A549 (cell line): ENCODE measurements at regions not wholly inside any gene's neighbourhood (a gene's known extent, or its start where the extent isn't known, plus 50 kb on each side); places are given as distances from the start of the nearest gene placed in this dataset.

Source experiments
- ATAC-seq, 2 experiments: fragments of 200-7000 bp in 1 of 2; fragments of >200 bp in 1 of 2; cut with Nextera tagmentation in 1 of 2; cut with Tn5 transposase in 1 of 2; 3 replicates each; pipeline versions ENCODE4 v1.8.0 to v1.9.1; 2018 to 2020; ENCODE audit warnings: mild to moderate bottlenecking in 1 of 2, moderate library complexity in 1 of 2
- CTCF ChIA-PET: fragments of 300-600 bp; sonication (Branson Sonifier 250); formaldehyde crosslinking; extraction: SDS; loops from one replicate; lab custom pipeline; 2021; ENCODE audit warnings: antibody characterized with exemption, inconsistent platforms; lab: Yijun Ruan, JAX
- POLR2A ChIA-PET: fragments of 350-600 bp; formaldehyde crosslinking; extraction: SDS; loops from one replicate; lab custom pipeline; 2021; ENCODE audit warnings: antibody characterized with exemption, inconsistent platforms; lab: Yijun Ruan, JAX
- DNase-seq, 2 experiments: peaks; one replicate each; pipeline versions ENCODE4 v3.0.0 to v3.0.0-alpha.2; 2011 to 2016; ENCODE audit warnings: low read depth in 1 of 2, low spot score in 1 of 2
- FAIRE-seq: peaks from 2 replicates; lab custom pipeline; 2011; peaks lifted over from hg19 to GRCh38; lab: Jason Lieb, UNC
- H3K27ac ChIP-seq, 2 experiments: fragments of >200 bp; sonication (Bioruptor Twin); formaldehyde crosslinking; 3 replicates each; pipeline ENCODE4 v1.5.1; 2016 to 2017
- H3K4me1 ChIP-seq: fragments of >200 bp; sonication (Bioruptor Twin); formaldehyde crosslinking; 3 replicates; pipeline ENCODE4 v1.6.1; 2016
- H3K4me2 ChIP-seq: fragments of >200 bp; sonication (Bioruptor Twin); formaldehyde crosslinking; 3 replicates; pipeline ENCODE4 v1.6.1; 2016
- H3K4me3 ChIP-seq: fragments of >200 bp; sonication (Bioruptor Twin); formaldehyde crosslinking; 3 replicates; pipeline ENCODE4 v1.5.1; 2016
- H3K9me3 ChIP-seq: fragments of >200 bp; sonication (Bioruptor Twin); formaldehyde crosslinking; 3 replicates; pipeline ENCODE4 v1.6.1; 2016
- BHLHE40 ChIP-seq: IDR thresholded peaks from 2 replicates; pipeline ENCODE4 v1.6.1; 2012; ENCODE audit warnings: low read depth, low read length, inconsistent platforms
- CBX8 ChIP-seq: fragments of 200-600 bp; sonication (generic); IDR thresholded peaks from 2 replicates; pipeline ENCODE4 v1.6.1; 2016
- EHF ChIP-seq: fragments of 250-450 bp; sonication (Bioruptor Pico); IDR thresholded peaks from 2 replicates; pipeline ENCODE4 v1.5.0; 2020; ENCODE audit warnings: mild to moderate bottlenecking
- ESRRA ChIP-seq: fragments of 150-350 bp; IDR thresholded peaks from 2 replicates; pipeline ENCODE4 v1.6.1; 2014; ENCODE audit warnings: mild to moderate bottlenecking, low read length, borderline replicate concordance
- FOSB ChIP-seq: fragments of 250-450 bp; sonication (Bioruptor Pico); IDR thresholded peaks from 2 replicates; pipeline ENCODE4 v1.5.0; 2020; ENCODE audit warnings: mild to moderate bottlenecking, moderate library complexity
- FOSL2 ChIP-seq, 2 experiments: fragments of 450-650 bp in 1 of 2; fragments of >200 bp in 1 of 2; sonication (Bioruptor Twin) in 1 of 2; formaldehyde crosslinking; IDR thresholded peaks; 2 replicates each; pipeline versions ENCODE4 v1.5.0 to v1.6.1; 2016 to 2020; ENCODE audit warnings: mild to moderate bottlenecking in 1 of 2, moderate library complexity in 1 of 2
- FOXS1 ChIP-seq: fragments of 250-450 bp; sonication (Bioruptor Pico); IDR thresholded peaks from 2 replicates; pipeline ENCODE4 v1.5.0; 2020; ENCODE audit warnings: mild to moderate bottlenecking, moderate library complexity
- HDAC2 ChIP-seq: fragments of 200-600 bp; sonication (generic); IDR thresholded peaks from 2 replicates; pipeline ENCODE4 v1.6.1; 2016
- HEYL ChIP-seq: fragments of 250-450 bp; sonication (Bioruptor Pico); IDR thresholded peaks from 2 replicates; pipeline ENCODE4 v1.8.0; 2021; ENCODE audit warnings: mild to moderate bottlenecking, moderate library complexity
- HOXB5 ChIP-seq: fragments of 250-450 bp; sonication (Bioruptor Pico); IDR thresholded peaks from 2 replicates; pipeline ENCODE4 v1.5.0; 2020; ENCODE audit warnings: mild to moderate bottlenecking, moderate library complexity
- POLR2A ChIP-seq: IDR thresholded peaks from 2 replicates; pipeline ENCODE4 v1.6.1; 2012; ENCODE audit warnings: mild to moderate bottlenecking, low read length
- RAD21 ChIP-seq, 2 experiments: fragments of >200 bp in 1 of 2; sonication (Bioruptor Twin) in 1 of 2; formaldehyde crosslinking in 1 of 2; IDR thresholded peaks in 1 of 2; conservative IDR thresholded peaks in 1 of 2; 2 replicates in 1 of 2; 3 replicates in 1 of 2; pipeline ENCODE4 v1.6.1; 2012 to 2018; ENCODE audit warnings: inconsistent platforms in 1 of 2
- RARB ChIP-seq: fragments of 250-450 bp; sonication (Bioruptor Pico); IDR thresholded peaks from 2 replicates; pipeline ENCODE4 v1.8.0; 2021; ENCODE audit warnings: mild to moderate bottlenecking, moderate library complexity
- RCOR1 ChIP-seq: fragments of 150-350 bp; IDR thresholded peaks from 2 replicates; pipeline ENCODE4 v1.6.1; 2014; ENCODE audit warnings: antibody characterized with exemption, low read length, low read depth
- RFX5 ChIP-seq: fragments of 450-650 bp; IDR thresholded peaks from 2 replicates; pipeline ENCODE4 v1.7.1; 2014; ENCODE audit warnings: antibody characterized with exemption, mild to moderate bottlenecking, moderate library complexity
- RNF2 ChIP-seq: fragments of 200-600 bp; sonication (generic); IDR thresholded peaks from 2 replicates; pipeline ENCODE4 v1.6.1; 2016; ENCODE audit warnings: low read depth, mild to moderate bottlenecking, antibody characterized with exemption, moderate library complexity, borderline replicate concordance
- ZNF302 ChIP-seq: fragments of 250-450 bp; sonication (Bioruptor Pico); IDR thresholded peaks from 2 replicates; pipeline ENCODE4 v1.9.0; 2021; ENCODE audit warnings: inconsistent platforms, mild to moderate bottlenecking, moderate library complexity
- WGBS: methylation state at CpG from one replicate; pipeline ENCODE4 v1.1.6; 2017; ENCODE audit errors: missing lambda C conversion rate; 5-methylcytosine and 5-hydroxymethylcytosine counted together
- TF ChIP-seq, protein P1 (sequence below): fragments of 200-600 bp; sonication (generic); IDR thresholded peaks from 2 replicates; pipeline ENCODE4 v1.6.1; 2016; ENCODE audit warnings: antibody characterized with exemption, mild to moderate bottlenecking, moderate library complexity
- TF ChIP-seq, protein P2 (sequence below): fragments of 150-350 bp; IDR thresholded peaks from 2 replicates; pipeline ENCODE4 v1.6.1; 2014; ENCODE audit warnings: low read depth, mild to moderate bottlenecking, low read length

DNA sequence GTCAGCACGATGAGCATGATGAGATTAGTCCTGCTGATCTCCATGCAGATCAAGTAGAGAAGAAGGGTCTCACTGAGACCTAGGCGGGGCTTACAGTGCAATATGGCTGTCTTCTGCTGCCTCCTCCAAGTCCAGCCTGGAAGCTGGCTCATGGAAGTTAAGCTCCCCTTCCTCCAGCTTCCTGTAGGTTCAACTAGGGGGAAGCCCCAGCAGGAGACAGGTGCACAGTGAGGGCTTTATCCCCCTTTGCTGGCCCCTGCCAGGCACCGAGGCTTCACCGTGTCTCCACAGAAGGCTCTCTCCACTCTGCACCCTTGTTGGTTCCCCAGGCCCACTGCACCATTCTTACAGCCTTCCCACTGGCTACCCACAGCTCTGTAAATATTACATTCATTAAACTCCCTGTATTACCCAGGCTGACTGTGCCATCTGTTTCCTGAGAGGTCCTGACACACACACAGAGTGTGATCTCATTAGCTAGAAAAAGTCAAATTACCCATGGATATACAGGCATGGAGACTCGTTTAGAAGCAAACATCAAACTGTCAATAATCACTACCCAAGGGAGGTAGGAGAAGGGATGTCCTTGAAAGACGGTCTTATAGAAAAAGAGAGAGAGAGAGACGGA lies 90.4 kb downstream of the SLC2A10 start:
- no peak overlapping the region for H3K4me2 ChIP-seq
- POLR2A ChIA-PET = no interaction called here
- no peak for ATAC-seq
- CTCF ChIA-PET = interaction anchor here (1.5 kb wide), 1 partner anchor 42 kb away, joined by 4 read pairs; no protein-coding TSS in a partner anchor
- H3K9me3 ChIP-seq = no peaks in the 10 kb centered on the region
- TF ChIP-seq, protein P1, sequence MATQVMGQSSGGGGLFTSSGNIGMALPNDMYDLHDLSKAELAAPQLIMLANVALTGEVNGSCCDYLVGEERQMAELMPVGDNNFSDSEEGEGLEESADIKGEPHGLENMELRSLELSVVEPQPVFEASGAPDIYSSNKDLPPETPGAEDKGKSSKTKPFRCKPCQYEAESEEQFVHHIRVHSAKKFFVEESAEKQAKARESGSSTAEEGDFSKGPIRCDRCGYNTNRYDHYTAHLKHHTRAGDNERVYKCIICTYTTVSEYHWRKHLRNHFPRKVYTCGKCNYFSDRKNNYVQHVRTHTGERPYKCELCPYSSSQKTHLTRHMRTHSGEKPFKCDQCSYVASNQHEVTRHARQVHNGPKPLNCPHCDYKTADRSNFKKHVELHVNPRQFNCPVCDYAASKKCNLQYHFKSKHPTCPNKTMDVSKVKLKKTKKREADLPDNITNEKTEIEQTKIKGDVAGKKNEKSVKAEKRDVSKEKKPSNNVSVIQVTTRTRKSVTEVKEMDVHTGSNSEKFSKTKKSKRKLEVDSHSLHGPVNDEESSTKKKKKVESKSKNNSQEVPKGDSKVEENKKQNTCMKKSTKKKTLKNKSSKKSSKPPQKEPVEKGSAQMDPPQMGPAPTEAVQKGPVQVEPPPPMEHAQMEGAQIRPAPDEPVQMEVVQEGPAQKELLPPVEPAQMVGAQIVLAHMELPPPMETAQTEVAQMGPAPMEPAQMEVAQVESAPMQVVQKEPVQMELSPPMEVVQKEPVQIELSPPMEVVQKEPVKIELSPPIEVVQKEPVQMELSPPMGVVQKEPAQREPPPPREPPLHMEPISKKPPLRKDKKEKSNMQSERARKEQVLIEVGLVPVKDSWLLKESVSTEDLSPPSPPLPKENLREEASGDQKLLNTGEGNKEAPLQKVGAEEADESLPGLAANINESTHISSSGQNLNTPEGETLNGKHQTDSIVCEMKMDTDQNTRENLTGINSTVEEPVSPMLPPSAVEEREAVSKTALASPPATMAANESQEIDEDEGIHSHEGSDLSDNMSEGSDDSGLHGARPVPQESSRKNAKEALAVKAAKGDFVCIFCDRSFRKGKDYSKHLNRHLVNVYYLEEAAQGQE = no peak
- TF ChIP-seq, protein P2, sequence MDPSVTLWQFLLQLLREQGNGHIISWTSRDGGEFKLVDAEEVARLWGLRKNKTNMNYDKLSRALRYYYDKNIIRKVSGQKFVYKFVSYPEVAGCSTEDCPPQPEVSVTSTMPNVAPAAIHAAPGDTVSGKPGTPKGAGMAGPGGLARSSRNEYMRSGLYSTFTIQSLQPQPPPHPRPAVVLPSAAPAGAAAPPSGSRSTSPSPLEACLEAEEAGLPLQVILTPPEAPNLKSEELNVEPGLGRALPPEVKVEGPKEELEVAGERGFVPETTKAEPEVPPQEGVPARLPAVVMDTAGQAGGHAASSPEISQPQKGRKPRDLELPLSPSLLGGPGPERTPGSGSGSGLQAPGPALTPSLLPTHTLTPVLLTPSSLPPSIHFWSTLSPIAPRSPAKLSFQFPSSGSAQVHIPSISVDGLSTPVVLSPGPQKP = no peak
- TF ChIP-seq RNF2 (no peak), RARB (CRISPR knock-in tag) (no peak), HOXB5 (CRISPR knock-in tag) (no peak), HDAC2 (no peak), FOSB (CRISPR knock-in tag) (no peak), HEYL (CRISPR knock-in tag) (no peak), RFX5 (no peak), RAD21 (conservative IDR thresholded peaks at IDR 0.05 in 1 of 2, IDR thresholded peaks at IDR 0.05 in 1 of 2) (no peak), RCOR1 (no peak), POLR2A (no peak), ESRRA (no peak), CBX8 (no peak), BHLHE40 (no peak)
- no peak for FAIRE-seq
- no peak overlapping the region for H3K4me3 ChIP-seq
- DNase-seq = no peak
- WGBS = 57% methylated on average over 7 of the region's 7 CpGs
- no peak overlapping the region for H3K27ac ChIP-seq
- peaks cover 7% of the 10 kb centered on the region; the same call in 2 of the 3 replicates for H3K4me1 ChIP-seq

DNA sequence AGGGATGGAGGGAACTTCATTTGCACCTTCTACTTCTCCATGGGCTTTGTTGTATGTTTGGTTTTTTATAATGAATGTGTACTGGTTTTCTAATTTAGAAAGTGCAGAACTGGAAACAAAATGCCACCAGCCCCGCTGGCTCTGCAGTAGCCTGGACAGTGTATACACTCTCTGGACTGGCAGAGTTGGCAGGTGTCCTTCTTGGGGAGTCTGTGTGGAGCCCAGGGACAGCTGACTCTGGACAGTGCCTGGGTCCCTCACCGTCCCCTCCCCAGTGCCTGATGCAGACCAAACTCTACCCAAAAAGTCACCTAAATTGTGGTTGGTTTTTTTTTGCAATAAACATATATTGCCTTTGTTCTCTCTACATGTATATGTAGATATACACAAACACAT lies 91.0 kb downstream of the SLC2A10 start:
- FAIRE-seq (no peak), DNase-seq (no peak), ATAC-seq (no peak)
- no peak overlapping the region for H3K4me2 ChIP-seq
- no peak for TF ChIP-seq FOSL2 (IDR thresholded peaks at IDR 0.05)
- TF ChIP-seq FOSL2 (CRISPR knock-in tag; IDR thresholded peaks at IDR 0.05) = no peak
- TF ChIP-seq ZNF302 (CRISPR knock-in tag) = no peak
- no peak for TF ChIP-seq FOXS1 (CRISPR knock-in tag)
- TF ChIP-seq EHF = no peak
- POLR2A ChIA-PET = no interaction called here
- H3K4me1 ChIP-seq = peaks cover 7% of the 10 kb centered on the region; the same call in 2 of the 3 replicates
- no peak overlapping the region for H3K27ac ChIP-seq
- H3K9me3 ChIP-seq = no peaks in the 10 kb centered on the region
- CTCF ChIA-PET = interaction anchor here (1.2 to 1.5 kb wide), 2 partner anchors 14 to 42 kb away, joined by 3 to 4 read pairs; no protein-coding TSS in a partner anchor
- no peak overlapping the region for H3K4me3 ChIP-seq
- WGBS = 63% methylated on average over 2 of the region's 2 CpGs
